GM18909 (cell line): ENCODE measurements at regions not wholly inside any gene's neighbourhood (a gene's known extent, or its start where the extent isn't known, plus 50 kb on each side); places are given as distances from the start of the nearest gene placed in this dataset.

Source experiments
- ATAC-seq: cut with Tn5 transposase; IDR thresholded peaks from one replicate; pipeline ENCODE4 v1.9.1; 2021; ENCODE audit warnings: mild to moderate bottlenecking; ENCODE audit not compliant: unreplicated experiment, poor library complexity

- ATAC-seq = no peak
Observed at GRCh38 chr10:130230036-130230435, 93.8 kb downstream of the GLRX3 start.

DNA sequence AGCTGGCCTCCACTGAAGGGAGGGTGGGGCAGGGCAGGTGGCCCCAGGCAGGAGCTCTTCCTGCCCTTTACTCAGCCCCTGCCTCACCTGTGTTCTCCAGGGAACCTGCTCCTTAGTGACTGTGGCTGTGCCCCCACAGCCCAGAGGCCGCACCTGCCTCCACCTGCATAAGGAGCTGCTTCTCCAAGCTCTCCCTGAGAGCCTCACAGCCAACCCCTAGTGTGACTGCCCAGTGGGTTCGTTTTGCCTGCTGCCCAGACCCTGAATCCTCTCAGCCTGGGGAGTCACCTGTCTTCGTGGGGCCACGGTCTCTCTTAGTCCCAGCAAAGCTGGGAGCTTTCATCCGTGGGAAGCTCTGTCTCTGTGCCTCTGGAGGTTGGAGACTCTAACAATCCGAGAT is 94.4 kb downstream of the GLRX3 start:
- no peak for ATAC-seq

DNA sequence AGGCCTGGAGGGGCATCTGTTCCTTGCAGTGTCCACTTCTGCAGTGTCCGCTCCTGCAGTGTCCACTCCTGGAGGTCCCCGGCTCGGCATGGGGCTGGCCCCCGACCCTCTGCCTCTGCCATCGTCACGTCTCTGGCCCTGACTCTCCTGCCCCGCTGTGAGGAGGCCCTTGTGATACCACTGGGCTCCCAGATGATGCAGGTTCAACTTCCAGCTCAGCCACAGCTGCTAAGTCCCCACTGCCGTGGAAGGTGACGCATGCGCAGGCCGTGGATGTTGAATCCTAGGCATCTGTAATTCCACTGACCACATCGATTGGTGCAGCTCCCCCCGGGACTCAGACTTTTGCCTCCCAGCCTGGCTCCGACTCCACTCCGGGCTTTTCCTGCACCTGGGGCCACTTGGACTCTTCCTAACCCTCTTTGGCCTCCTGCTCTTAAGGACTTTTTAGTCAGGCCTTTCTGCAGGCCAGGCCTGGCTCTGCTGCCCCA is 95.1 kb downstream of the GLRX3 start:
- no peak for ATAC-seq

GRCh38 chr10:130232166-130233034 is 96.2 kb downstream of the GLRX3 start:
- ATAC-seq = no peak

- ATAC-seq = no peak
Observed at GRCh38 chr10:130233035-130233360, 96.8 kb downstream of the GLRX3 start.

GRCh38 chr10:130233426-130233825 is 97.2 kb downstream of the GLRX3 start:
- ATAC-seq = no peak

- ATAC-seq = no peak
Observed at GRCh38 chr10:130234171-130234965, 98.2 kb downstream of the GLRX3 start.

DNA sequence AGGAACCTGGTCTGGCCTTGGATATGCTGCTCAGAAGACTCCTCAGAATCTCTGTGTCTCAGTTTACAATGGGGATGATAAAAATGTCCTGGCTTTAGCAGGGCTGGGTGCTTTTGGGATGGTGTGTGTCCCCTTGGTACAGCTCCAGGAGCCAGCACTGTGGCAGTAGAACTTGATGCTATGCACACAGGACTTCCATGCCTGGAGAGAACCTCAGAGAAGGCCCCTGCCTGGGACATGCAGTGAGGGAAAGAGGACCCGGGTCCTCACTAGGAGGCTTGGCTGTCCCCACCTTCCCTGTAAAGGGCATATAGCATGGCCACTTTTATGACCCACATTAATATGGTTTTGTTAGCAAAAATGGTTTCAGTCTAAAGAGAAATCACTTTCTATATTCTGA is 100.5 kb downstream of the GLRX3 start:
- ATAC-seq = no peak

GRCh38 chr10:130240409-130240808 is 104.2 kb downstream of the GLRX3 start:
- no peak for ATAC-seq

GRCh38 chr10:130242513-130242912 is 106.3 kb downstream of the GLRX3 start:
- ATAC-seq = no peak

DNA sequence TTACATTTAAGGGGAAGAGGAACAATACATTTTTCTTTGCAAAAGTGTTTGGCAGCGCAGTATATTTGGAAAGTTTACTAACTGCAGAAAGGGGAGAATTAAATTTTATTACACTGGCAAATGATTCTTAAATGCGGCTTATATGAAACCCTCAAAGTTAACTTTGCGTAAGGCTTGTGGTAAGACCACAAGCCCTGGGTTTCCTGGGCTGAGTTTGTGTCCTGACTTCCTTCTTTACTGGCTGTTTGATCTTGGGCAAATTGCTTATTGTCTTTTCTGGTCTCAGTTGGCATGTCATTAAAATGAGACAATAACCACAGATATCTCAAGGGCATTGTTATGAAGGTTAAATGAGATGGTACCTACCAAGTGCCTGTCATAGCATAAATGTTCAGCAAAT is 106.8 kb downstream of the GLRX3 start:
- no peak for ATAC-seq

DNA sequence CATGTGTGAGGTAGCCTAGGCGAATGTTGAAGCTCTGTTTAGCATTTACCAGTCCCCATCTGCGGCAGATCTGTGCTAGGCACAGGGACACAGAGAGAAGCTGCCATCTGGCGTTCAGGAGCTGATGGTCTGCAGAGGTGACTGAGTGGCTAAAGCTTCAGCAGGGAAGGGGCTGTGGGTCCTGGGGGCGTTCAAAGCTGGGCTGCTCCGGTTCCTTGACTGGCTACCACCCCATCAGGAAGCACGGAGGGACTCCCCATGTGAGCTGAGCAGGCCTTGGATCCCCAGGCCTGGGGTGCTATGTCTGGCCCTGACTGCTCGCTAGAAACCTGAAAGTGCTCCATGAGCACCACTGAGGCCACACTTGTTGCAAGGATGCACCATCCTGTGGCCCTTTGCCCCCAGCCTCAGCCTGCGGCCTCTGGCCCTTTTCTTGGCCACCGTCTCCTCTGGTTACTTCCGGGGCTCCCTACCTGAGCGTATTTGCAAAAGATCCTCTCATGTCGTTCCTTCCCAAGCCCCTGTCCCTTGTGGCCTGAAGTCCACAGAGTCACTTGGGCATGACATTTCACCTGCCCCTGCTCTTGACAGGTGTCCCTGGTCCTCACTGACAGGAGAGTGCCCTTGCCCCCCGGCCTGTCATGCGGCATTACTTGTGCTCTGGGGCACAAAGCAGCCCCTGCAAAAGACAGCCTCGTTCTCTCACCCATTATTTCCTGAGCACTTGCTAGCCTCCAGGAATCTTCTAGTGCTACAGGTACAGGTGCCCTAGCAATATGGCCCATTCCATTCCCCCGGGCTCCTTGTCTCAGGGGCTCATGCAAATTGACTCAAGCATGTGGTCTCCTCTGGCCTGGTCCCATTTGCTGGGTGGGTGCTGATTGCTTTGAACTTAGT is 108.1 kb downstream of the GLRX3 start:
- no peak for ATAC-seq

GRCh38 chr10:130244928-130245495 is 108.8 kb downstream of the GLRX3 start:
- ATAC-seq = no peak

DNA sequence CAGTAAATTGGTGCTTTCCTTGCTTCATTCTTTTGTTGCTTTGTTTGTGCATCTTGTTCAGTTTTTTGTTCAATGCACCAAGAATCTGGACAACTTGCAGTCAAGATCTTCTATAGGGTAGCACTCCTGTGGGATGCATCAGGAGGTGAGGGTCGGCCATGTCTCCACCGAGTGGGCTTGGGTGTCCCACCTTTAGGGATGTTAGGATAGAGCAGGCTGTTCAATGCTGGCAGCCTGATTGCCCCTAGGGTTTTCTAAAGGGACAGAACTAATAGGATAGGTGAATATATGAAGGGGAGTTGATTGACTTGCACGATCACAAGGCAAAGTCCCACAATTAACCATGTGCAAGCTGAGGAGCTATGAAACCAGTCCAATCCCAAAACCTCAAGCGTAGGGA is 109.9 kb downstream of the GLRX3 start:
- no peak for ATAC-seq

- ATAC-seq = no peak
Observed at GRCh38 chr10:130250127-130250526, 113.9 kb downstream of the GLRX3 start.

DNA sequence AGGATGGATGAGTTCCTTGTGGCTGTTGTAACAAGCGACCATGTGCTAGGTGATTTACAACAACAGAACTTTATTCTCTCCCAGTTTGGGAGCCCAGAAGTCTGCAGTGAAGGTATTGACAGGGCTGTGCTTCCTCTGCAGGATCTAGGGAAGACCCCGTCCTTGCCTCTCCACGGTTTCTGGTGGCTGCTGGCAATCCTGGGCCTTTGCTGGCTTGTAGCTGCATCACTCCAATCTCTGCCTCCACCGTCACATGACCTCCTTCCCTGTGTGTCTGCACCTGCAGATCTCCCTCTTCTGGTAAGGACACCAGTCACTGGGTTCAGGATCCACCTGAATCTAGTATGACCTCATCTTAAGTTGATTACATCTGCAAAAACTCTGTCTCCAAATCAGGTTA is 115.6 kb downstream of the GLRX3 start:
- ATAC-seq = no peak

DNA sequence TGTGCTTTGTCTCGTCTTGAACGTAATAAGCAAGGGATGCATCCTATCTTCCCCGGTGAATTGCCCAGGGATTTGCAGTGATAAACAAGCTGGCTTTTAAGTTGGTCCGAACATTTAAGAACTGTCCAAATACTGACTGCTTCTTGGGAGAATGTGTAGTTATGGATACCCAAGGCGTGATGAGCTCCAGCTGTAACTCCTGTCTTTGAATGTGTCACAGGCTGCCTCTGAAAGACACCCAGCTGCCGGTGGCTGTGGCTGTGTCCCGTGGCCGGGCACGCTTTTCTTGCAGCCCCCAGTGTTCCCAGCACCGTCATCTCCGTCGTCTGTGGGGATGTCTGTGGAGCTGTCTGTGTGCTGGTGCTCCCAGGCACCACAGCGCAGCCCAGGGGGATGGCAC is 118.1 kb downstream of the GLRX3 start:
- no peak for ATAC-seq

DNA sequence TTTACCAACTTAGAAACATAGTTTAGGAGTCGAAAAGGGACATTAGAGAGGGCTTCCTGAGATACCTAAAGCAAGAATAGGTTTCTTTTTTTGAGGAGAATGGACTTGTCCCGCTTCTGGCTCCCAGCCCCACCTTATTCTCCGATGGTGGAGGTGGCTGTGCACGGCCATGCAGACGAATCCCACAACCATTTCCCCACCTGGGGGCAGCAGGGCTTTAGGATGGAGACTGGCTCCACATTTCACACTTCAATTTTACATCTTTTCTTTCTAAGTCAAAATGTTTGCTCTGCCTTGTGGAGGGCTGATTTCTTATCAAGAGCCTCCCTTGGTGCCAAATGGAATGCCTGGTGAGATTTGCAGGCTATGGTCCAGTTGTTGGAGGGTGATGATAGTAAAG is 118.5 kb downstream of the GLRX3 start:
- no peak for ATAC-seq

GRCh38 chr10:130255777-130256176 is 119.6 kb downstream of the GLRX3 start:
- no peak for ATAC-seq

- ATAC-seq = no peak
Observed at GRCh38 chr10:130257897-130258296, 121.7 kb downstream of the GLRX3 start.
